GM23338 (cell line): ENCODE measurements at regions not wholly inside any gene's neighbourhood (a gene's known extent, or its start where the extent isn't known, plus 50 kb on each side); places are given as distances from the start of the nearest gene placed in this dataset.

ENCODE experiments used
- ATAC-seq: fragments of 200-7000 bp; cut with Tn5 transposase; 3 replicates; pipeline ENCODE4 v1.9.1; 2020
- DNase-seq: peaks from one replicate; pipeline ENCODE4 v3.0.0-alpha.2; 2015; ENCODE audit warnings: low spot score
- H2AFZ ChIP-seq: fragments of 200-600 bp; sonication (generic); 2 replicates; pipeline ENCODE4 v1.8.0; 2016; ENCODE audit warnings: antibody characterized with exemption, mild to moderate bottlenecking, moderate library complexity
- H3F3A ChIP-seq: fragments of 200-600 bp; sonication (generic); replicated peaks from 2 replicates; pipeline ENCODE4 v1.8.0; 2017; ENCODE audit warnings: antibody characterized with exemption, mixed run types, low read depth
- H3K27ac ChIP-seq: fragments of 200-600 bp; sonication (generic); 2 replicates; pipeline ENCODE4 v1.6.1; 2016; ENCODE audit warnings: low read depth
- H3K27me3 ChIP-seq: fragments of 200-600 bp; sonication (generic); 2 replicates; pipeline ENCODE4 v1.8.0; 2016; ENCODE audit warnings: mild to moderate bottlenecking, mixed run types, moderate library complexity; ENCODE audit not compliant: insufficient read depth
- H3K36me3 ChIP-seq: fragments of 200-600 bp; sonication (generic); 2 replicates; pipeline ENCODE4 v1.8.0; 2016; ENCODE audit warnings: mild to moderate bottlenecking; ENCODE audit not compliant: insufficient read depth
- H3K4me1 ChIP-seq: fragments of 200-600 bp; sonication (generic); 2 replicates; pipeline ENCODE4 v1.8.0; 2016; ENCODE audit warnings: mild to moderate bottlenecking, moderate library complexity; ENCODE audit not compliant: insufficient read depth
- H3K4me2 ChIP-seq: fragments of 200-600 bp; sonication (generic); 2 replicates; pipeline ENCODE4 v1.7.1; 2017; ENCODE audit warnings: mixed run types
- H3K4me3 ChIP-seq: fragments of 200-600 bp; sonication (generic); 2 replicates; pipeline ENCODE4 v1.6.1; 2016; ENCODE audit warnings: mixed run types
- H3K79me2 ChIP-seq: fragments of 200-600 bp; sonication (generic); replicated peaks from 2 replicates; pipeline ENCODE4 v1.8.0; 2017; ENCODE audit warnings: mild to moderate bottlenecking; ENCODE audit not compliant: insufficient read depth
- H3K9me2 ChIP-seq: fragments of 200-600 bp; sonication (generic); 2 replicates; pipeline ENCODE4 v1.8.0; 2017; ENCODE audit not compliant: insufficient read depth
- H4K20me1 ChIP-seq: fragments of 200-600 bp; sonication (generic); replicated peaks from 2 replicates; pipeline ENCODE4 v1.8.0; 2017; ENCODE audit warnings: mild to moderate bottlenecking; ENCODE audit not compliant: insufficient read depth
- H3K27ac Mint-ChIP-seq: 2 replicates; pipeline ENCODE4 v1.8.0; 2020; ENCODE audit warnings: inconsistent platforms, mild to moderate bottlenecking, moderate library complexity, mixed read lengths
- H3K27me3 Mint-ChIP-seq: 3 replicates; pipeline ENCODE4 v1.8.0; 2022; ENCODE audit warnings: low read depth, mild to moderate bottlenecking, moderate library complexity, mixed read lengths, inconsistent platforms; ENCODE audit not compliant: insufficient read depth, poor library complexity
- H3K36me3 Mint-ChIP-seq: 3 replicates; pipeline ENCODE4 v1.8.0; 2021; ENCODE audit warnings: low read depth, mild to moderate bottlenecking, inconsistent platforms, moderate library complexity, mixed read lengths
- H3K4me1 Mint-ChIP-seq: 3 replicates; pipeline ENCODE4 v1.8.0; 2020; ENCODE audit warnings: mild to moderate bottlenecking, inconsistent platforms, mixed read lengths
- H3K4me3 Mint-ChIP-seq: 3 replicates; pipeline ENCODE4 v1.8.0; 2021; ENCODE audit warnings: moderate library complexity, mild to moderate bottlenecking, inconsistent platforms, mixed read lengths
- H3K9me3 Mint-ChIP-seq: 3 replicates; pipeline ENCODE4 v1.8.0; 2020; ENCODE audit warnings: moderate library complexity, mild to moderate bottlenecking, inconsistent platforms, mixed read lengths
- CREB1 ChIP-seq: fragments of 250-450 bp; sonication (Bioruptor Pico); IDR thresholded peaks from 2 replicates; pipeline ENCODE4 v1.5.0; 2020; ENCODE audit warnings: low read depth, mild to moderate bottlenecking, moderate library complexity
- EZH2 ChIP-seq: fragments of 200-600 bp; sonication (generic); IDR thresholded peaks from one replicate; pipeline ENCODE4 v1.8.0; 2017; ENCODE audit warnings: antibody characterized with exemption, mild to moderate bottlenecking, low read depth; ENCODE audit not compliant: unreplicated experiment
- JUNB ChIP-seq: IDR thresholded peaks from one replicate; pipeline ENCODE4 v1.6.1; 2016; ENCODE audit warnings: antibody characterized with exemption; ENCODE audit not compliant: unreplicated experiment
- NANOG ChIP-seq: IDR thresholded peaks from 2 replicates; pipeline ENCODE4 v1.6.1; 2016; ENCODE audit warnings: antibody characterized with exemption, borderline replicate concordance
- POLR2AphosphoS5 ChIP-seq: IDR thresholded peaks from 2 replicates; pipeline ENCODE4 v1.6.1; 2016; ENCODE audit warnings: antibody characterized with exemption, low read depth
- ZNF114 ChIP-seq: fragments of 250-450 bp; sonication (Bioruptor Pico); IDR thresholded peaks from 2 replicates; pipeline ENCODE4 v1.5.0; 2020; ENCODE audit warnings: mild to moderate bottlenecking, moderate library complexity
- ZNF331 ChIP-seq: fragments of 250-450 bp; sonication (Bioruptor Pico); IDR thresholded peaks from 2 replicates; pipeline ENCODE4 v1.5.0; 2020; ENCODE audit warnings: low read depth, mild to moderate bottlenecking, moderate library complexity
- TF ChIP-seq, protein P1 (sequence below): fragments of 250-450 bp; sonication (Bioruptor Pico); IDR thresholded peaks from 2 replicates; pipeline ENCODE4 v1.5.0; 2020; ENCODE audit warnings: mild to moderate bottlenecking, moderate library complexity
- TF ChIP-seq, protein P2 (sequence below), 2 experiments: fragments of 200-600 bp in 1 of 2; sonication (generic) in 1 of 2; conservative IDR thresholded peaks; 2 replicates each; pipeline versions ENCODE4 v1.5.1 to v1.6.1; 2016 to 2017; ENCODE audit warnings: antibody characterized with exemption in 2 of 2, low read depth in 2 of 2, mild to moderate bottlenecking in 2 of 2, moderate library complexity in 1 of 2
- TF ChIP-seq, protein P3 (sequence below): IDR thresholded peaks from one replicate; pipeline ENCODE4 v1.6.1; 2018; ENCODE audit warnings: antibody characterized with exemption; ENCODE audit not compliant: unreplicated experiment

DNA sequence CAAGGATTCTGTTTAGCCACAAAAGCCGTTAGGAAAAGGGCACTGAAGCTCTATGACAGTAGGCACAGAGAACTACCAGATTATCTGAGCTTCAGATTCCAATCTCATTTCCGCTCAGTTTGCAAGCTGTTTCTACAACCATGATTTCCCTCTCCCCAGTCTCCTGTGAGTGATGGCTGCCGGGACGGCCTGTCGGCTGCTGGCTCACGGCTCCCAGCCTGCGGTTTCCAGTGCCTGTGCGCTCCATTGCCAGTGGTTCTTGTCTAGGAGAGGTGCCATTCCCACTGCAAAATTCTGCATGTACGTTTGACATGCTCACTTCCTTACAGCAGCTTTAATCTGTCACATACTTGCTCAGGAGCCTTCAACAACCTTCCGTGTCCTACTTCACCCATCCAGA is 429.1 kb upstream of the FRG1 start:
- peaks cover 9% of the 10 kb centered on the region for H3K27me3 Mint-ChIP-seq
- H3K9me3 Mint-ChIP-seq: peaks cover 64% of the 10 kb centered on the region
- no peaks in the 10 kb centered on the region; the same call in 2 of the 3 replicates for H3K4me1 Mint-ChIP-seq
- H3K4me2 ChIP-seq: no peak overlapping the region
- H2AFZ ChIP-seq: no peak overlapping the region
- no peak overlapping the region for H3K4me3 ChIP-seq
- no peak overlapping the region for H3K4me3 Mint-ChIP-seq
- H3K27ac Mint-ChIP-seq: no peak overlapping the region
- H3K4me1 ChIP-seq: 0 out of 2 replicates have a peak, but pooled peaks cover under 1% of the 10 kb centered on the region
- H3K36me3 Mint-ChIP-seq: no peaks in the 10 kb centered on the region; the same call in 2 of the 3 replicates
- DNase-seq (no peak), ATAC-seq (no peak)
- TF ChIP-seq ZNF331 (CRISPR knock-in tag): no peak
- TF ChIP-seq, protein P1, sequence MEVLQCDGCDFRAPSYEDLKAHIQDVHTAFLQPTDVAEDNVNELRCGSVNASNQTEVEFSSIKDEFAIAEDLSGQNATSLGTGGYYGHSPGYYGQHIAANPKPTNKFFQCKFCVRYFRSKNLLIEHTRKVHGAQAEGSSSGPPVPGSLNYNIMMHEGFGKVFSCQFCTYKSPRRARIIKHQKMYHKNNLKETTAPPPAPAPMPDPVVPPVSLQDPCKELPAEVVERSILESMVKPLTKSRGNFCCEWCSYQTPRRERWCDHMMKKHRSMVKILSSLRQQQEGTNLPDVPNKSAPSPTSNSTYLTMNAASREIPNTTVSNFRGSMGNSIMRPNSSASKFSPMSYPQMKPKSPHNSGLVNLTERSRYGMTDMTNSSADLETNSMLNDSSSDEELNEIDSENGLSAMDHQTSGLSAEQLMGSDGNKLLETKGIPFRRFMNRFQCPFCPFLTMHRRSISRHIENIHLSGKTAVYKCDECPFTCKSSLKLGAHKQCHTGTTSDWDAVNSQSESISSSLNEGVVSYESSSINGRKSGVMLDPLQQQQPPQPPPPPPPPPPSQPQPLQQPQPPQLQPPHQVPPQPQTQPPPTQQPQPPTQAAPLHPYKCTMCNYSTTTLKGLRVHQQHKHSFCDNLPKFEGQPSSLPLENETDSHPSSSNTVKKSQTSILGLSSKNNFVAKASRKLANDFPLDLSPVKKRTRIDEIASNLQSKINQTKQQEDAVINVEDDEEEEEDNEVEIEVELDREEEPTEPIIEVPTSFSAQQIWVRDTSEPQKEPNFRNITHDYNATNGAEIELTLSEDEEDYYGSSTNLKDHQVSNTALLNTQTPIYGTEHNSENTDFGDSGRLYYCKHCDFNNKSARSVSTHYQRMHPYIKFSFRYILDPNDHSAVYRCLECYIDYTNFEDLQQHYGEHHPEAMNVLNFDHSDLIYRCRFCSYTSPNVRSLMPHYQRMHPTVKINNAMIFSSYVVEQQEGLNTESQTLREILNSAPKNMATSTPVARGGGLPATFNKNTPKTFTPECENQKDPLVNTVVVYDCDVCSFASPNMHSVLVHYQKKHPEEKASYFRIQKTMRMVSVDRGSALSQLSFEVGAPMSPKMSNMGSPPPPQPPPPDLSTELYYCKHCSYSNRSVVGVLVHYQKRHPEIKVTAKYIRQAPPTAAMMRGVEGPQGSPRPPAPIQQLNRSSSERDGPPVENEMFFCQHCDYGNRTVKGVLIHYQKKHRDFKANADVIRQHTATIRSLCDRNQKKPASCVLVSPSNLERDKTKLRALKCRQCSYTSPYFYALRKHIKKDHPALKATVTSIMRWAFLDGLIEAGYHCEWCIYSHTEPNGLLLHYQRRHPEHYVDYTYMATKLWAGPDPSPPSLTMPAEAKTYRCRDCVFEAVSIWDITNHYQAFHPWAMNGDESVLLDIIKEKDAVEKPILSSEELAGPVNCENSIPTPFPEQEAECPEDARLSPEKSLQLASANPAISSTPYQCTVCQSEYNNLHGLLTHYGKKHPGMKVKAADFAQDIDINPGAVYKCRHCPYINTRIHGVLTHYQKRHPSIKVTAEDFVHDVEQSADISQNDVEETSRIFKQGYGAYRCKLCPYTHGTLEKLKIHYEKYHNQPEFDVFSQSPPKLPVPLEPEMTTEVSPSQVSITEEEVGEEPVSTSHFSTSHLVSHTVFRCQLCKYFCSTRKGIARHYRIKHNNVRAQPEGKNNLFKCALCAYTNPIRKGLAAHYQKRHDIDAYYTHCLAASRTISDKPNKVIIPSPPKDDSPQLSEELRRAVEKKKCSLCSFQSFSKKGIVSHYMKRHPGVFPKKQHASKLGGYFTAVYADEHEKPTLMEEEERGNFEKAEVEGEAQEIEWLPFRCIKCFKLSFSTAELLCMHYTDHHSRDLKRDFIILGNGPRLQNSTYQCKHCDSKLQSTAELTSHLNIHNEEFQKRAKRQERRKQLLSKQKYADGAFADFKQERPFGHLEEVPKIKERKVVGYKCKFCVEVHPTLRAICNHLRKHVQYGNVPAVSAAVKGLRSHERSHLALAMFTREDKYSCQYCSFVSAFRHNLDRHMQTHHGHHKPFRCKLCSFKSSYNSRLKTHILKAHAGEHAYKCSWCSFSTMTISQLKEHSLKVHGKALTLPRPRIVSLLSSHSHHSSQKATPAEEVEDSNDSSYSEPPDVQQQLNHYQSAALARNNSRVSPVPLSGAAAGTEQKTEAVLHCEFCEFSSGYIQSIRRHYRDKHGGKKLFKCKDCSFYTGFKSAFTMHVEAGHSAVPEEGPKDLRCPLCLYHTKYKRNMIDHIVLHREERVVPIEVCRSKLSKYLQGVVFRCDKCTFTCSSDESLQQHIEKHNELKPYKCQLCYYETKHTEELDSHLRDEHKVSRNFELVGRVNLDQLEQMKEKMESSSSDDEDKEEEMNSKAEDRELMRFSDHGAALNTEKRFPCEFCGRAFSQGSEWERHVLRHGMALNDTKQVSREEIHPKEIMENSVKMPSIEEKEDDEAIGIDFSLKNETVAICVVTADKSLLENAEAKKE: no peak
- no peak for TF ChIP-seq POLR2AphosphoS5
- no peak for TF ChIP-seq CREB1
- no peak for TF ChIP-seq NANOG
- TF ChIP-seq, protein P2, sequence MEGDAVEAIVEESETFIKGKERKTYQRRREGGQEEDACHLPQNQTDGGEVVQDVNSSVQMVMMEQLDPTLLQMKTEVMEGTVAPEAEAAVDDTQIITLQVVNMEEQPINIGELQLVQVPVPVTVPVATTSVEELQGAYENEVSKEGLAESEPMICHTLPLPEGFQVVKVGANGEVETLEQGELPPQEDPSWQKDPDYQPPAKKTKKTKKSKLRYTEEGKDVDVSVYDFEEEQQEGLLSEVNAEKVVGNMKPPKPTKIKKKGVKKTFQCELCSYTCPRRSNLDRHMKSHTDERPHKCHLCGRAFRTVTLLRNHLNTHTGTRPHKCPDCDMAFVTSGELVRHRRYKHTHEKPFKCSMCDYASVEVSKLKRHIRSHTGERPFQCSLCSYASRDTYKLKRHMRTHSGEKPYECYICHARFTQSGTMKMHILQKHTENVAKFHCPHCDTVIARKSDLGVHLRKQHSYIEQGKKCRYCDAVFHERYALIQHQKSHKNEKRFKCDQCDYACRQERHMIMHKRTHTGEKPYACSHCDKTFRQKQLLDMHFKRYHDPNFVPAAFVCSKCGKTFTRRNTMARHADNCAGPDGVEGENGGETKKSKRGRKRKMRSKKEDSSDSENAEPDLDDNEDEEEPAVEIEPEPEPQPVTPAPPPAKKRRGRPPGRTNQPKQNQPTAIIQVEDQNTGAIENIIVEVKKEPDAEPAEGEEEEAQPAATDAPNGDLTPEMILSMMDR (conservative IDR thresholded peaks at IDR 0.05; ENCODE audit: low read depth in 2 of 2): no peak
- TF ChIP-seq, protein P3, sequence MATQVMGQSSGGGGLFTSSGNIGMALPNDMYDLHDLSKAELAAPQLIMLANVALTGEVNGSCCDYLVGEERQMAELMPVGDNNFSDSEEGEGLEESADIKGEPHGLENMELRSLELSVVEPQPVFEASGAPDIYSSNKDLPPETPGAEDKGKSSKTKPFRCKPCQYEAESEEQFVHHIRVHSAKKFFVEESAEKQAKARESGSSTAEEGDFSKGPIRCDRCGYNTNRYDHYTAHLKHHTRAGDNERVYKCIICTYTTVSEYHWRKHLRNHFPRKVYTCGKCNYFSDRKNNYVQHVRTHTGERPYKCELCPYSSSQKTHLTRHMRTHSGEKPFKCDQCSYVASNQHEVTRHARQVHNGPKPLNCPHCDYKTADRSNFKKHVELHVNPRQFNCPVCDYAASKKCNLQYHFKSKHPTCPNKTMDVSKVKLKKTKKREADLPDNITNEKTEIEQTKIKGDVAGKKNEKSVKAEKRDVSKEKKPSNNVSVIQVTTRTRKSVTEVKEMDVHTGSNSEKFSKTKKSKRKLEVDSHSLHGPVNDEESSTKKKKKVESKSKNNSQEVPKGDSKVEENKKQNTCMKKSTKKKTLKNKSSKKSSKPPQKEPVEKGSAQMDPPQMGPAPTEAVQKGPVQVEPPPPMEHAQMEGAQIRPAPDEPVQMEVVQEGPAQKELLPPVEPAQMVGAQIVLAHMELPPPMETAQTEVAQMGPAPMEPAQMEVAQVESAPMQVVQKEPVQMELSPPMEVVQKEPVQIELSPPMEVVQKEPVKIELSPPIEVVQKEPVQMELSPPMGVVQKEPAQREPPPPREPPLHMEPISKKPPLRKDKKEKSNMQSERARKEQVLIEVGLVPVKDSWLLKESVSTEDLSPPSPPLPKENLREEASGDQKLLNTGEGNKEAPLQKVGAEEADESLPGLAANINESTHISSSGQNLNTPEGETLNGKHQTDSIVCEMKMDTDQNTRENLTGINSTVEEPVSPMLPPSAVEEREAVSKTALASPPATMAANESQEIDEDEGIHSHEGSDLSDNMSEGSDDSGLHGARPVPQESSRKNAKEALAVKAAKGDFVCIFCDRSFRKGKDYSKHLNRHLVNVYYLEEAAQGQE: no peak
- TF ChIP-seq JUNB: no peak
- no peak for TF ChIP-seq EZH2
- TF ChIP-seq ZNF114 (CRISPR knock-in tag): no peak
- H3F3A ChIP-seq: no peaks in the 10 kb centered on the region
- no peaks in the 10 kb centered on the region for H4K20me1 ChIP-seq
- no peaks in the 10 kb centered on the region for H3K36me3 ChIP-seq
- no peaks in the 10 kb centered on the region for H3K9me2 ChIP-seq
- no peaks in the 10 kb centered on the region for H3K27me3 ChIP-seq
- no peaks in the 10 kb centered on the region for H3K79me2 ChIP-seq
- no peak overlapping the region for H3K27ac ChIP-seq
